ENCODE measurements at regions not wholly inside any gene's neighbourhood (a gene's known extent, or its start where the extent isn't known, plus 50 kb on each side); places are given as distances from the start of the nearest gene placed in this dataset.

- in situ Hi-C loops (cut with MboI) = no loop called here
- ATAC-seq (no peak), FAIRE-seq (no peak), DNase-seq (ENCODE audit: extremely low read depth in 1 of 4, low spot score in 3 of 4) (no peak)
- H3K4me1 ChIP-seq (replicated peaks in 1 of 2; ENCODE audit: control insufficient read depth in 2 of 2, insufficient read depth in 2 of 2, low read length in 2 of 2) = no peaks in the 10 kb centered on the region
- CTCF ChIA-PET (ENCODE audit: low intra/inter-chr PET ratio) = no interaction called here
- POLR2A ChIA-PET = no interaction called here
- 7% methylated on average over 1 of the region's 1 CpG for WGBS (ENCODE audit: insufficient coverage, low coverage, missing lambda C conversion rate)
- no peaks in the 10 kb centered on the region for H4K20me1 ChIP-seq (replicated peaks; ENCODE audit: control insufficient read depth, insufficient read depth, low read length)
- TF ChIP-seq C11orf30 (IDR thresholded peaks at IDR 0.05; ENCODE audit: low read depth) (peak; percentile 75), MAFF (IDR thresholded peaks at IDR 0.05; ENCODE audit: low read length) (peak; percentile 69), FOXJ2 (tag; IDR thresholded peaks at IDR 0.05) (no peak), ZNF316 (IDR thresholded peaks at IDR 0.05) (peak; percentile 89), MNT (conservative IDR thresholded peaks at IDR 0.05) (no peak), MLX (CRISPR knock-in tag; conservative IDR thresholded peaks at IDR 0.05) (no peak), THRAP3 (IDR thresholded peaks at IDR 0.05; ENCODE audit: borderline replicate concordance) (no peak), MAFG (tag; conservative IDR thresholded peaks at IDR 0.05) (peak; percentile 69), ZNF444 (CRISPR knock-in tag; IDR thresholded peaks at IDR 0.05) (no peak), MYBL2 (IDR thresholded peaks at IDR 0.05; ENCODE audit: low read depth) (no peak), MYBL2 (CRISPR knock-in tag; IDR thresholded peaks at IDR 0.05; ENCODE audit: borderline replicate concordance) (no peak), MAFK (IDR thresholded peaks at IDR 0.05; ENCODE audit: low read length) (peak; percentile 70; the same call in 1 of the 2 replicates)
- no peak overlapping the region for H3K27ac ChIP-seq (ENCODE audit: extremely low read depth, low read depth, low read length)
- no peak overlapping the region for H3K4me3 ChIP-seq
- BruUV-seq (replicated peaks) = no TSS peak
- H3K9me3 ChIP-seq (replicated peaks; ENCODE audit: control insufficient read depth, insufficient read depth, low read depth, low read length) = no peaks in the 10 kb centered on the region
- H2AFZ ChIP-seq (ENCODE audit: low read depth, low read length) = no peak overlapping the region
- H3K27me3 ChIP-seq (ENCODE audit: control insufficient read depth in 2 of 2, insufficient read depth in 2 of 2, low read length in 2 of 2) = no peaks in the 10 kb centered on the region
- no peaks in the 10 kb centered on the region for H3K79me2 ChIP-seq (ENCODE audit: control insufficient read depth, insufficient read depth, low read length)
- intact Hi-C loops (cut with micrococcal nuclease) = no loop called here
- no peaks in the 10 kb centered on the region for H3K9me1 ChIP-seq (ENCODE audit: control insufficient read depth, insufficient read depth, low read length)
- no peaks in the 10 kb centered on the region for H3K36me3 ChIP-seq (ENCODE audit: control insufficient read depth, insufficient read depth, low read length)
- no peak overlapping the region for H3K9ac ChIP-seq (ENCODE audit: insufficient read depth in 1 of 2, low read depth in 2 of 2, low read length in 2 of 2)
- no peak overlapping the region for H3K4me2 ChIP-seq (ENCODE audit: insufficient read depth, low read length)
These were observed 183.7 kb upstream of the CDK1 start for GRCh38 chr10:60594476-60595051.
